H1 (cell line): ENCODE measurements at regions not wholly inside any gene's neighbourhood (a gene's known extent, or its start where the extent isn't known, plus 50 kb on each side); places are given as distances from the start of the nearest gene placed in this dataset.

ENCODE experiments used
- ATF3 ChIP-seq: IDR thresholded peaks from 2 replicates; pipeline ENCODE4 v1.6.1; 2011; ENCODE audit warnings: low read depth, mild to moderate bottlenecking, low read length; ENCODE audit not compliant: insufficient read depth
- CHD2 ChIP-seq: IDR thresholded peaks from 2 replicates; pipeline ENCODE4 v1.6.1; 2012; ENCODE audit warnings: low read length, improper control_type of control experiment
- CTCF ChIP-seq, 3 experiments: IDR thresholded peaks; 1 replicate in 2 of 3; 2 replicates in 1 of 3; pipeline versions ENCODE4 v1.5.1 to v1.6.1; 2011; ENCODE audit warnings: low read length in 3 of 3, mild to moderate bottlenecking in 3 of 3, inconsistent platforms in 2 of 3, low read depth in 1 of 3, moderate library complexity in 1 of 3; ENCODE audit not compliant: insufficient read depth in 1 of 3; ENCODE audit errors: control extremely low read depth in 1 of 3
- EP300 ChIP-seq, 2 experiments: IDR thresholded peaks; 1 replicate in 1 of 2; 2 replicates in 1 of 2; pipeline ENCODE4 v1.6.1; 2011 to 2012; ENCODE audit warnings: low read depth in 2 of 2, low read length in 2 of 2, mild to moderate bottlenecking in 2 of 2, borderline replicate concordance in 1 of 2, inconsistent platforms in 1 of 2, moderate library complexity in 1 of 2
- EZH2 ChIP-seq: fragments of 200-600 bp; sonication (generic); IDR thresholded peaks from 2 replicates; pipeline ENCODE4 v1.7.1; 2012; ENCODE audit warnings: low read depth, mild to moderate bottlenecking, moderate library complexity, low read length, inconsistent platforms; ENCODE audit not compliant: severe bottlenecking
- KDM1A ChIP-seq: fragments of 200-600, 300-600 bp; sonication (generic); IDR thresholded peaks from 2 replicates; pipeline ENCODE4 v1.7.1; 2016; ENCODE audit warnings: mild to moderate bottlenecking, low read length, borderline replicate concordance
- POLR2A ChIP-seq, 2 experiments: IDR thresholded peaks; 1 replicate in 1 of 2; 2 replicates in 1 of 2; pipeline ENCODE4 v1.6.1; 2011; ENCODE audit warnings: low read depth in 2 of 2, low read length in 2 of 2, mild to moderate bottlenecking in 2 of 2; ENCODE audit errors: control extremely low read depth in 1 of 2

GRCh38 chr2:21793461-21793860 is 669.7 kb downstream of the TDRD15 start:
- TF ChIP-seq POLR2A (IDR thresholded peaks at IDR 0.05; ENCODE audit: control extremely low read depth in 1 of 2, low read depth in 2 of 2, low read length in 2 of 2) (no peak), CTCF (IDR thresholded peaks at IDR 0.05; ENCODE audit: control extremely low read depth in 1 of 3, insufficient read depth in 1 of 3, low read depth in 1 of 3, low read length in 3 of 3) (no peak), EP300 (IDR thresholded peaks at IDR 0.05; ENCODE audit: borderline replicate concordance in 1 of 2, low read depth in 2 of 2, low read length in 2 of 2) (no peak), EZH2 (no peak), KDM1A (no peak), CHD2 (no peak), ATF3 (no peak)
